AG04450 (cell line): ENCODE measurements at regions not wholly inside any gene's neighbourhood (a gene's known extent, or its start where the extent isn't known, plus 50 kb on each side); places are given as distances from the start of the nearest gene placed in this dataset.

Experiments used
- CTCF ChIA-PET: fragments of 300-600, 350-600 bp; formaldehyde crosslinking; extraction: SDS; loops from one replicate; lab custom pipeline; 2022; ENCODE audit warnings: antibody characterized with exemption, inconsistent platforms; lab: Charles Lee
- POLR2A ChIA-PET: fragments of 350-600 bp; formaldehyde crosslinking; extraction: SDS; loops from one replicate; lab custom pipeline; 2021; ENCODE audit warnings: antibody characterized with exemption, inconsistent platforms; lab: Yijun Ruan, JAX
- DNase-seq: peaks from one replicate; pipeline ENCODE4 v3.0.0-alpha.2; 2011; ENCODE audit warnings: low read depth, low spot score
- H3K27ac ChIP-seq: one replicate; pipeline ENCODE4 v1.5.1; 2012; ENCODE audit warnings: low read depth, low read length, control low read depth
- H3K27me3 ChIP-seq: one replicate; pipeline ENCODE4 v1.6.0; 2012; ENCODE audit warnings: low read length; ENCODE audit not compliant: control insufficient read depth, insufficient read depth
- H3K4me3 ChIP-seq: 2 replicates; pipeline ENCODE4 v1.5.1; 2011; ENCODE audit warnings: mild to moderate bottlenecking, low read depth, low read length, control low read depth
- H3K9me3 ChIP-seq: 2 replicates; pipeline ENCODE4 v1.5.1; 2012; ENCODE audit warnings: low read length; ENCODE audit not compliant: control insufficient read depth, insufficient read depth
- CTCF ChIP-seq: IDR thresholded peaks from 2 replicates; pipeline ENCODE4 v1.5.1; 2011; ENCODE audit warnings: low read depth, low read length, control low read depth, inconsistent platforms

GRCh38 chr16:13772782-13773181 is 147.2 kb upstream of the ERCC4 start:
- Histone ChIP-seq H3K4me3 (no peak overlapping the region), H3K9me3 (peaks cover 5% of the 10 kb centered on the region), H3K27me3 (no peaks in the 10 kb centered on the region), H3K27ac (no peak overlapping the region)
- DNase-seq = no peak
- POLR2A ChIA-PET = no interaction called here
- CTCF ChIA-PET = no interaction called here
- TF ChIP-seq CTCF = no peak

GRCh38 chr16:13779676-13780075 is 140.3 kb upstream of the ERCC4 start:
- POLR2A ChIA-PET = no interaction called here
- no peak for DNase-seq
- Histone ChIP-seq H3K4me3 (no peak overlapping the region), H3K27me3 (no peaks in the 10 kb centered on the region), H3K9me3 (peaks cover 11% of the 10 kb centered on the region), H3K27ac (no peak overlapping the region)
- CTCF ChIA-PET = no interaction called here
- TF ChIP-seq CTCF = no peak

- H3K4me3 ChIP-seq = no peak overlapping the region
Measured at GRCh38 chr16:13780406-13781168, 139.4 kb upstream of the ERCC4 start.

GRCh38 chr16:13781169-13781564 is 138.8 kb upstream of the ERCC4 start:
- H3K4me3 ChIP-seq = no peak overlapping the region
- no peak overlapping the region for H3K27ac ChIP-seq
- TF ChIP-seq CTCF = no peak
- peaks cover 11% of the 10 kb centered on the region for H3K9me3 ChIP-seq
- no peaks in the 10 kb centered on the region for H3K27me3 ChIP-seq
- DNase-seq = no peak
- ChIA-PET POLR2A (no interaction called here), CTCF (no interaction called here)

More at GRCh38 chr16:13780406-13781168, 139.4 kb upstream of the ERCC4 start:
- H3K27me3 ChIP-seq = no peaks in the 10 kb centered on the region
- H3K27ac ChIP-seq = no peak overlapping the region
- no peak for TF ChIP-seq CTCF
- ChIA-PET POLR2A (no interaction called here), CTCF (no interaction called here)
- DNase-seq = no peak
- H3K9me3 ChIP-seq = peaks cover 11% of the 10 kb centered on the region

- Histone ChIP-seq H3K4me3 (no peak overlapping the region), H3K27me3 (no peaks in the 10 kb centered on the region), H3K27ac (no peak overlapping the region), H3K9me3 (peaks cover 11% of the 10 kb centered on the region)
- no peak for DNase-seq
- POLR2A ChIA-PET = no interaction called here
- CTCF ChIA-PET = no interaction called here
- TF ChIP-seq CTCF = no peak
Measured at GRCh38 chr16:13781575-13782338, 138.2 kb upstream of the ERCC4 start.
